Peyer's patch (tissue), 4 donors: ENCODE measurements at regions not wholly inside any gene's neighbourhood (a gene's known extent, or its start where the extent isn't known, plus 50 kb on each side); places are given as distances from the start of the nearest gene placed in this dataset.

Experiments used
- POLR2A ChIP-seq, 2 donors: fragments of 450-650 bp; IDR thresholded peaks; one replicate each; pipeline ENCODE4 v1.5.1; 2017; ENCODE audit warnings: antibody characterized with exemption in 2 of 2, mild to moderate bottlenecking in 2 of 2, moderate library complexity in 2 of 2
- TF ChIP-seq, protein P1 (sequence below), 6 experiments: fragments of 450-650 bp in 4 of 6; fragments of 200-600 bp in 2 of 6; sonication (generic) in 1 of 6; IDR thresholded peaks; one replicate each; pipeline ENCODE4 v1.5.1; 2017 to 2019; ENCODE audit warnings: antibody characterized with exemption in 6 of 6, mild to moderate bottlenecking in 3 of 6, moderate library complexity in 1 of 6

DNA sequence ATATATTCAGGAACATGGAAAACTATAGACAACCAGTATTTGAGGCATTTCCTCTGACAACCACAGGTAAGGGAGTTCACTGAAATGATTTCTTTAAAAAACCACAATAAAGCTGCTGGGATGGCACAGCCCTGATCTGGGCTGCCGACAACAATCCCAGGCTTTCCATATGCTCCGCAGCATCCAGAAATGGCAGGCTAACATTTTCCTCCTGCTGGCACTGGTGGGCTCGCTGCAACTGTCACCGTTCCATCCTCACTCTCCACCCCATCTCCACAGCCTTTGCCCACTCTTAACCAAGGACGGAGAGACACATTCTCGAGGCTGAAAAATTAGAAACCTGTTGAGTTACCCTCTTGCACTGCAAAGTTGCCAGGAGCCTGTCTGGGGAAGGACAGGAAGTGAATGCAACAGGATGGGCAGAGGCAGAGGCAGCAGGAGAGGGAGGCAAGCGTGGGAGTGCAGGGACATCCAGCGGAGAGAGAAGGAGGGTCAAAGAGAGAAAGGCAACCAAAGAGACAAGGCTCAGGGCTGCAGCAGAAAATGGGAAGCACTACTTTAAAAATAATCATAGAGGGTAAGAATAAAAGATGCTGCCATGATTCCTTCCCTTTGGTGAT is 79.0 kb upstream of the ARRDC4 start:
- TF ChIP-seq POLR2A (IDR thresholded peaks at IDR 0.05) = no peak
- TF ChIP-seq, protein P1, sequence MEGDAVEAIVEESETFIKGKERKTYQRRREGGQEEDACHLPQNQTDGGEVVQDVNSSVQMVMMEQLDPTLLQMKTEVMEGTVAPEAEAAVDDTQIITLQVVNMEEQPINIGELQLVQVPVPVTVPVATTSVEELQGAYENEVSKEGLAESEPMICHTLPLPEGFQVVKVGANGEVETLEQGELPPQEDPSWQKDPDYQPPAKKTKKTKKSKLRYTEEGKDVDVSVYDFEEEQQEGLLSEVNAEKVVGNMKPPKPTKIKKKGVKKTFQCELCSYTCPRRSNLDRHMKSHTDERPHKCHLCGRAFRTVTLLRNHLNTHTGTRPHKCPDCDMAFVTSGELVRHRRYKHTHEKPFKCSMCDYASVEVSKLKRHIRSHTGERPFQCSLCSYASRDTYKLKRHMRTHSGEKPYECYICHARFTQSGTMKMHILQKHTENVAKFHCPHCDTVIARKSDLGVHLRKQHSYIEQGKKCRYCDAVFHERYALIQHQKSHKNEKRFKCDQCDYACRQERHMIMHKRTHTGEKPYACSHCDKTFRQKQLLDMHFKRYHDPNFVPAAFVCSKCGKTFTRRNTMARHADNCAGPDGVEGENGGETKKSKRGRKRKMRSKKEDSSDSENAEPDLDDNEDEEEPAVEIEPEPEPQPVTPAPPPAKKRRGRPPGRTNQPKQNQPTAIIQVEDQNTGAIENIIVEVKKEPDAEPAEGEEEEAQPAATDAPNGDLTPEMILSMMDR (IDR thresholded peaks at IDR 0.05) = no peak
